ENCODE measurements at regions not wholly inside any gene's neighbourhood (a gene's known extent, or its start where the extent isn't known, plus 50 kb on each side); places are given as distances from the start of the nearest gene placed in this dataset.

- H3K4me3 Mint-ChIP-seq (ENCODE audit: low read depth): no peak overlapping the region
- DNase-seq (ENCODE audit: low spot score, unreplicated experiment): no peak
- no peaks in the 10 kb centered on the region for H3K9me3 Mint-ChIP-seq (ENCODE audit: low read depth)
- H3K36me3 Mint-ChIP-seq (ENCODE audit: insufficient read depth): no peaks in the 10 kb centered on the region
- no peaks in the 10 kb centered on the region for H3K27me3 Mint-ChIP-seq
- TF ChIP-seq CTCF (IDR thresholded peaks at IDR 0.05; ENCODE audit: unreplicated experiment): no peak
- peaks cover 10% of the 10 kb centered on the region for H3K4me1 Mint-ChIP-seq (ENCODE audit: low read depth)
- H3K27ac Mint-ChIP-seq: no peak overlapping the region
These were observed 259.9 kb upstream of the ZPLD1 start for GRCh38 chr3:102174832-102175374.

GRCh38 chr3:102176333-102177050 is 258.3 kb upstream of the ZPLD1 start:
- no peak for DNase-seq (ENCODE audit: low spot score, unreplicated experiment)
- no peak for TF ChIP-seq CTCF (IDR thresholded peaks at IDR 0.05; ENCODE audit: unreplicated experiment)
- H3K4me1 Mint-ChIP-seq (ENCODE audit: low read depth): peaks cover 10% of the 10 kb centered on the region
- H3K9me3 Mint-ChIP-seq (ENCODE audit: low read depth): no peaks in the 10 kb centered on the region
- H3K27me3 Mint-ChIP-seq: no peaks in the 10 kb centered on the region
- H3K27ac Mint-ChIP-seq: no peak overlapping the region
- no peak overlapping the region for H3K4me3 Mint-ChIP-seq (ENCODE audit: low read depth)
- H3K36me3 Mint-ChIP-seq (ENCODE audit: insufficient read depth): no peaks in the 10 kb centered on the region

GRCh38 chr3:102177075-102177755 is 257.6 kb upstream of the ZPLD1 start:
- Mint-ChIP-seq H3K36me3 (ENCODE audit: insufficient read depth) (no peaks in the 10 kb centered on the region), H3K27ac (no peak overlapping the region), H3K27me3 (no peaks in the 10 kb centered on the region), H3K4me1 (ENCODE audit: low read depth) (peaks cover 10% of the 10 kb centered on the region), H3K4me3 (ENCODE audit: low read depth) (no peak overlapping the region), H3K9me3 (ENCODE audit: low read depth) (no peaks in the 10 kb centered on the region)
- no peak for TF ChIP-seq CTCF (IDR thresholded peaks at IDR 0.05; ENCODE audit: unreplicated experiment)
- DNase-seq (ENCODE audit: low spot score, unreplicated experiment): no peak

GRCh38 chr3:102178817-102179216 is 256.0 kb upstream of the ZPLD1 start:
- Mint-ChIP-seq H3K4me3 (ENCODE audit: low read depth) (no peak overlapping the region), H3K9me3 (ENCODE audit: low read depth) (no peaks in the 10 kb centered on the region), H3K36me3 (ENCODE audit: insufficient read depth) (no peaks in the 10 kb centered on the region), H3K27ac (no peak overlapping the region), H3K27me3 (no peaks in the 10 kb centered on the region), H3K4me1 (ENCODE audit: low read depth) (peaks cover 18% of the 10 kb centered on the region)
- DNase-seq (ENCODE audit: low spot score, unreplicated experiment): no peak
- no peak for TF ChIP-seq CTCF (IDR thresholded peaks at IDR 0.05; ENCODE audit: unreplicated experiment)

- DNase-seq (ENCODE audit: low spot score, unreplicated experiment): no peak
- Mint-ChIP-seq H3K36me3 (ENCODE audit: insufficient read depth) (no peaks in the 10 kb centered on the region), H3K4me3 (ENCODE audit: low read depth) (no peak overlapping the region), H3K27ac (peak overlapping the region; percentile 68), H3K4me1 (ENCODE audit: low read depth) (peaks cover 16% of the 10 kb centered on the region), H3K27me3 (no peaks in the 10 kb centered on the region), H3K9me3 (ENCODE audit: low read depth) (no peaks in the 10 kb centered on the region)
- no peak for TF ChIP-seq CTCF (IDR thresholded peaks at IDR 0.05; ENCODE audit: unreplicated experiment)
These were observed 255.3 kb upstream of the ZPLD1 start for GRCh38 chr3:102179326-102180177.

All from progenitor cell of endocrine pancreas (in vitro differentiated cells).